D341Med (cell line): ENCODE measurements at regions not wholly inside any gene's neighbourhood (a gene's known extent, or its start where the extent isn't known, plus 50 kb on each side); places are given as distances from the start of the nearest gene placed in this dataset.
A peak's percentile ranks its signal among the peaks of the same experiment; 100 is the strongest.
"Not testable (repeated sequence)": the region's sequence is repeated elsewhere in the genome, so short reads cannot be mapped to it uniquely, and the experiment has no call there.

Source experiments
- DNase-seq: peaks from one replicate; pipeline ENCODE4 v3.0.0; 2012; ENCODE audit warnings: low spot score

GRCh38 chr6:122859676-122860075, 70.6 kb downstream of the SMPDL3A start:
- no peak for DNase-seq

- no peak for DNase-seq
These were observed 72.5 kb downstream of the SMPDL3A start for GRCh38 chr6:122861594-122861993.

- no peak for DNase-seq
These were observed 79.1 kb downstream of the SMPDL3A start for GRCh38 chr6:122868137-122868536.

GRCh38 chr6:122869437-122870024, 80.5 kb downstream of the SMPDL3A start:
- DNase-seq = peak; percentile 70

GRCh38 chr6:122871079-122871478, 82.0 kb downstream of the SMPDL3A start:
- DNase-seq = no peak

- no peak for DNase-seq
These were observed 83.3 kb downstream of the SMPDL3A start for GRCh38 chr6:122872311-122872710.

- no peak for DNase-seq
These were observed 88.2 kb downstream of the SMPDL3A start for GRCh38 chr6:122877302-122877701.

GRCh38 chr6:122878796-122879195, 89.7 kb downstream of the SMPDL3A start:
- no peak for DNase-seq

- no peak for DNase-seq
These were observed 97.4 kb downstream of the SMPDL3A start for GRCh38 chr6:122886481-122886880.

- no peak for DNase-seq
These were observed 98.9 kb downstream of the SMPDL3A start for GRCh38 chr6:122887941-122888340.

- not testable (repeated sequence) for DNase-seq
These were observed 99.6 kb downstream of the SMPDL3A start for GRCh38 chr6:122888680-122889079.

- no peak for DNase-seq
These were observed 101.2 kb downstream of the SMPDL3A start for GRCh38 chr6:122890250-122890649.

GRCh38 chr6:122894791-122895190, 101.2 kb upstream of the CLVS2 start:
- DNase-seq = no peak

GRCh38 chr6:122902326-122902725, 93.7 kb upstream of the CLVS2 start:
- DNase-seq = no peak

GRCh38 chr6:122903266-122903915, 92.6 kb upstream of the CLVS2 start:
- DNase-seq = no peak

GRCh38 chr6:122904166-122904565, 91.9 kb upstream of the CLVS2 start:
- DNase-seq = no peak

- DNase-seq = no peak
These were observed 82.5 kb upstream of the CLVS2 start for GRCh38 chr6:122913558-122913957.

GRCh38 chr6:122918714-122919113, 77.3 kb upstream of the CLVS2 start:
- DNase-seq = no peak

- no peak for DNase-seq
These were observed 65.5 kb upstream of the CLVS2 start for GRCh38 chr6:122930252-122931180.

- no peak for DNase-seq
These were observed 64.1 kb upstream of the CLVS2 start for GRCh38 chr6:122931916-122932315.

- not testable (repeated sequence) for DNase-seq
These were observed 51.1 kb upstream of the CLVS2 start for GRCh38 chr6:122944936-122945335.
